Activated naive CD8-positive, alpha-beta T cell treated with anti-CD3 and anti-CD28 coated beads, Interleukin-2, amount 10 ng/mL, durations not matched to agents 7 days and 5 days (primary cell): ENCODE measurements at regions not wholly inside any gene's neighbourhood (a gene's known extent, or its start where the extent isn't known, plus 50 kb on each side); places are given as distances from the start of the nearest gene placed in this dataset.

Source experiments
- ATAC-seq: fragments of 150-1000 bp; cut with Tn5 transposase; one replicate; pipeline ENCODE4 v1.10.0; 2021; ENCODE audit warnings: low read depth, moderate library complexity
- POLR2A ChIA-PET: fragments of 350-600 bp; sonication (Branson Sonifier 250); formaldehyde crosslinking; loops from one replicate; lab custom pipeline; 2021; ENCODE audit warnings: antibody characterized with exemption; lab: Charles Lee
- DNase-seq: peaks from one replicate; pipeline ENCODE4 v3.0.0; 2021
- H3K27ac Mint-ChIP-seq: one replicate; pipeline ENCODE4 v1.8.0; 2022; ENCODE audit warnings: mild to moderate bottlenecking, mixed read lengths
- H3K27me3 Mint-ChIP-seq: one replicate; pipeline ENCODE4 v1.8.0; 2022; ENCODE audit warnings: mild to moderate bottlenecking, moderate library complexity, mixed read lengths
- H3K36me3 Mint-ChIP-seq: one replicate; pipeline ENCODE4 v1.8.0; 2021; ENCODE audit warnings: mild to moderate bottlenecking, mixed read lengths
- H3K4me1 Mint-ChIP-seq: one replicate; pipeline ENCODE4 v1.8.0; 2021; ENCODE audit warnings: mixed read lengths
- H3K4me3 Mint-ChIP-seq: one replicate; pipeline ENCODE4 v1.8.0; 2022; ENCODE audit warnings: mild to moderate bottlenecking, moderate library complexity, mixed read lengths
- H3K9me3 Mint-ChIP-seq: one replicate; pipeline ENCODE4 v1.8.0; 2021; ENCODE audit warnings: mixed read lengths

DNA sequence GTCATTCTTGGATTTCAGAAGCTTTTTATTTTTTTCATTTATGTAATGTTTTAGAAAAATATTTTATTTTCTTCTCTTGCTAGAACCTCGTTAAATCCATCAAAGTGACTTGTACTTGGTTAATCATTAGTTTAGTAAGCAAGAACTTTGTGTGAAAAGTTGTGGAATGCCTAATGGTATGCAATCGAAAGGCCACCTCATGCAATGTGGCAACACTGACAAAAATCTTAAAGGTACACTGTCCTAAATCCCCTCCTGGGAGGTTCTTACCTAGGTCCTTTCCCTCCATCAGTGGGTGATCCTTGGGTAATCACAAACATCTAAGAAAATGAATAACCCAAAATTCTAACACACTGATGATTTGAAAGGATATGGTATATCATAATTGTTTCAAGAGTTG, 304.2 kb downstream of the DNAH5 start:
- DNase-seq (no peak), ATAC-seq (no peak)
- Mint-ChIP-seq H3K27ac (no peak overlapping the region), H3K36me3 (no peaks in the 10 kb centered on the region), H3K4me1 (no peaks in the 10 kb centered on the region), H3K27me3 (no peaks in the 10 kb centered on the region), H3K9me3 (peaks cover 1% of the 10 kb centered on the region), H3K4me3 (no peak overlapping the region)
- POLR2A ChIA-PET, result no interaction called here

DNA sequence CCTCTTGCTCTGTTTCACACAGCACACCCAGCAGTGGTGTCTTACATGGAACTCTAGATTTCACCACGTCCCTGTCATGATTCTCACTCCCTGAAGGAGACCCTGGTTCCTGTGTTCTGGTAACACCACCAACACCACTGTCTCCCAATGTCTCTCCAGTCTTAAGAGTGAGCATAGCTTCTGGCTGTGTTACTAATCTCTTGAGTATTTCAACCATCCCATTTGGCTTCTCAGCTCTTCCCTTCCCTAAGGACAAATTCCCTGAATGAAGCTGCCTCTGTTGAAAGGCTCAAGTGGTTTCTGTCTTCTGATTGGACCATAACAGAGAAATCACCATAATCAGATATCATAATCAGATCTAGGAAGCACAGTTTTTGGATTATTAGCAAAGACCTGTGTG, 311.8 kb downstream of the DNAH5 start:
- Mint-ChIP-seq H3K27ac (no peak overlapping the region), H3K4me1 (no peaks in the 10 kb centered on the region), H3K9me3 (peaks cover 1% of the 10 kb centered on the region), H3K36me3 (no peaks in the 10 kb centered on the region), H3K27me3 (no peaks in the 10 kb centered on the region), H3K4me3 (no peak overlapping the region)
- POLR2A ChIA-PET, result no interaction called here
- no peak for ATAC-seq
- DNase-seq, result no peak

DNA sequence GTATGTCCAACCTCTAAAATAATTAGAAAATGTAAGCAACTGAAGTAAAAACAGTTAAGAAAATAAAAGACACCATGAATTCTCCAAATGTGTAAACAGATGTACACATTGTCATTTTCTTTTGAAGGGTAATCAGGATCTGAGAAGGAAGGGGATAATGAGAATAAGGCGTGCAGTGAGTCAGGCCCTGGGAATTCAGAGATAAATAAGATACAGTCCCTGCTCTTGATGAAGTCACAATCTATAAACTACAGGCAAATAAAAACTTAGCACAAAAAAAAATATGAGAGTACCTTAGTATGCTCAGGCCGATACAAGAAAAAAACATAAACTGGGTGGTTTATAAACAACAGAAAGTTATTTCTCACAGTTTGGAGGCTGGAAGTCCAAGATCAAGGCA, 315.3 kb downstream of the DNAH5 start:
- ATAC-seq, result no peak
- DNase-seq, result no peak
- no peaks in the 10 kb centered on the region for H3K36me3 Mint-ChIP-seq
- no peak overlapping the region for H3K27ac Mint-ChIP-seq
- no peak overlapping the region for H3K4me3 Mint-ChIP-seq
- no peaks in the 10 kb centered on the region for H3K4me1 Mint-ChIP-seq
- no peaks in the 10 kb centered on the region for H3K27me3 Mint-ChIP-seq
- POLR2A ChIA-PET, result no interaction called here
- H3K9me3 Mint-ChIP-seq, result peaks cover 3% of the 10 kb centered on the region

DNA sequence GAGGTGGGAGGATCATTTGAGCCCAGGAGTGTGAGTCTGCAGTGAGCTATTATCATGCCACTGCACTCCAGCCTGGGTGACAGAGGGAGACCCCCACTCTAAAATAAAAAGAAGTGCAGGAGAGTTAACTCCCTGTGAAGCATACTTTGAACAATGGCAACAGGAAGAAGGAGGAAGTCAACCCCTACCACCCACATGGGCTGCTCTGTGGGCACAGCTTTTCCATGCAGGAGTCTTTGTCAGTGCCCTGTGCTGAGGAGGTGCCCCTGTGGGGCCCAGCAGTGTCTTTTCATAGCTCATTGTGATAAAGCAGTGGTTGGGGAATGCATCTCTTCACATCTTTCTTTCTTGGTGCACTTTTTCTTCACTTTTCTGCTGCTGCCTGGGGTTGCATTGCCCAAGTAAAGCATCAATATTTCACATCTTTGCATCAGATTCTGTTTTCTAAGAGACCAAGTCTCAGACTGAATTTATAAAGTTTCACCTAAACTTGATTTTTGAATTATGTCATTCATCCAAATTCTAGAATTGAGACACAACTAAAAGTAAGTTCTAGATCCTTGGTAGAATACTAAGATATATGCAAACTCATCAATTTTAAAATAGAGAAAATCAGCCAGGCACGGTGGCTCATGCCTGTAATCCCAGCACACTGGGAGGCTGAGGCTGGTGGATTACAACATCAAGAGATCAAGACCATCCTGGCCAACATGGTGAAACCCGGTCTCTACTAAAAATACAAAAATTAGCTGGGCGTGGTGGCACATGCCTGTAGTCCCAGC, 316.6 kb downstream of the DNAH5 start:
- no peak for ATAC-seq
- H3K9me3 Mint-ChIP-seq, result peaks cover 3% of the 10 kb centered on the region
- H3K27ac Mint-ChIP-seq, result no peak overlapping the region
- no peaks in the 10 kb centered on the region for H3K4me1 Mint-ChIP-seq
- no peaks in the 10 kb centered on the region for H3K36me3 Mint-ChIP-seq
- POLR2A ChIA-PET, result no interaction called here
- DNase-seq, result no peak
- H3K4me3 Mint-ChIP-seq, result no peak overlapping the region
- H3K27me3 Mint-ChIP-seq, result no peaks in the 10 kb centered on the region

DNA sequence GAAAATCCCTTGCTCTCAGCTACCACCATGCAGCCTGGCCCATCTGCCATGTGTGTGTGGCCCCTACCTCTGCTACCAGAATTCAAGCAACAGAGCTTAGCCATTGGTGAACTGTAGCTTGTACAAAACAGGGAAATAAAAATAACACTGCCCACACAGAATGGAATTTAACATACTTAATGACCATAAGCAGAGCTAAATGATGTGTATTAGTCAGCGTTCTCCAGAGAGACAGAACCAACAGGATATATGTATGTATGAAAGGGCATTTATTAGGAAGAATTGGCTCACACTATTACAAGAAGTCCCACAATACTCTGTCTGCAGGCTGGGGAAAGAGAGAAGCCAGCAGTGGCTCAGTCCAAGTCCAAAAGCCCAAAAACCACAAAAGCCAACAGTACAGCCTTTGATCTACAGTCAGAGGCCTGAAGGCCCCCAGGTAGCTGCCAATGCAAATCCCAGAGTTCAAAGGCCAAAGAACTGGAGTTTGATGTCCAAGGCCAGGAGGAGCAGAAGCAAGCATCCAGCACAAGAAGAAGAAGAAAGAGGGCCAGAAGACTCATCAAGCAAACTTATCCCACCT, 318.8 kb downstream of the DNAH5 start:
- H3K4me1 Mint-ChIP-seq, result no peaks in the 10 kb centered on the region
- POLR2A ChIA-PET, result no interaction called here
- DNase-seq, result no peak
- no peak overlapping the region for H3K27ac Mint-ChIP-seq
- H3K9me3 Mint-ChIP-seq, result peaks cover 2% of the 10 kb centered on the region
- H3K4me3 Mint-ChIP-seq, result no peak overlapping the region
- no peak for ATAC-seq
- H3K27me3 Mint-ChIP-seq, result no peaks in the 10 kb centered on the region
- no peaks in the 10 kb centered on the region for H3K36me3 Mint-ChIP-seq

DNA sequence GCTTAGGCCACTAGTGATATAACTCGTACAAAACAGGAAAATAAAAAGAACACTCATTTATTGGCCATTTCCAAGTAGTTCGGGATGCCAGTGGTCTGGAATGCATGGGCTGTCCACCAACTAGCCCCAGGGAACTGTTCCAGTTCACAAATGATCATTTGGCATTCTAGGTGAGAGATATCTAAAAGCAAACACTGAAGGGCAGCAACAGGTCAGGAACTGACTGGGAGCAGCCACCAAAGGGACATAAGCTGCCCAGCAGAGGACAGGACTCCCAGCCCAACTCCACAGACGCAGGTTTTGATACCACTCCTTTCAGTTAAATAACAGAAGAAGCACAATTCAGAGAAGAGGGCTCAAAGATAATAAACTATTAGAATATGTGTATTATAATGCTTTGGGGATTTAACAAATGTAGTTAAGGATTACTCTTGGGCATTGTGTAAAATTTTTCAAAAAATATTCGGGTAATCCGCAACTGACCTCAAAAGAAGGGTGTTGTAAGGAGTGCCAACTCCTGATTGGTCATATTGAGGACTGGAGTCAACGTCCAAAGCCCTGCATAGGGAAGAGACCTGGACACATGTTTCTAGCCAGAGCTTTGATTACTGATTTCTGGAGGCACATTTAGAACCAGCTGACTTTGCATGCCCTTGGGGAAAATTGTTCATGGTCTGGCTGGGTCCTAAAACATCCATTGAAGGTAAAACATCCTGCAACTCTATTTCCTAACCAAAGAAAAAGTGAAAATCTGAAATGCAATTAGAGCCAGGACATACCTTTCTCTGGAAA, 320.0 kb downstream of the DNAH5 start:
- Mint-ChIP-seq H3K27me3 (no peaks in the 10 kb centered on the region), H3K4me3 (no peak overlapping the region), H3K36me3 (no peaks in the 10 kb centered on the region), H3K4me1 (no peaks in the 10 kb centered on the region), H3K9me3 (peaks cover 2% of the 10 kb centered on the region), H3K27ac (no peak overlapping the region)
- POLR2A ChIA-PET, result no interaction called here
- DNase-seq, result no peak
- no peak for ATAC-seq

DNA sequence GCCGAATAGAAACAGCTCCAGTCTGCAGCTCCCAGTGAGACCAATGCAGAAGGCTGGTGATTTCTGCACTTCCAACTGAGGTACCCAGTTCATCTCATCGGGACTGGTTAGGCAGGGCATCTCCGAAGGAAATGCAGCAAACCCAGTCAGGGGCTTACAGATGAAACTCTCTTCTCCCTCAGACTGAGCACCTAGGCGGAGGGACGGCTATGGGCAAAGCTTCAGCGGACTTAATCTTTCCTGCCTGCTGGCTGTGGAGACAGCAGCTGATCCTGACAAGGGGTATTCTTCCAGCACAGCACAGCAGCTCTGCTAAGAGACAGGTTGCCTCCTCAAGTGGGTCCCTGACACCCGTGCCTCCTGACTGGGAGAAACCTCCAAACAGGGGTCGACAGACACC, 330.9 kb downstream of the DNAH5 start:
- Mint-ChIP-seq H3K27ac (no peak overlapping the region), H3K27me3 (no peaks in the 10 kb centered on the region), H3K4me3 (no peak overlapping the region), H3K9me3 (peaks cover 4% of the 10 kb centered on the region), H3K36me3 (no peaks in the 10 kb centered on the region), H3K4me1 (no peaks in the 10 kb centered on the region)
- DNase-seq, result no peak
- POLR2A ChIA-PET, result no interaction called here
- no peak for ATAC-seq

DNA sequence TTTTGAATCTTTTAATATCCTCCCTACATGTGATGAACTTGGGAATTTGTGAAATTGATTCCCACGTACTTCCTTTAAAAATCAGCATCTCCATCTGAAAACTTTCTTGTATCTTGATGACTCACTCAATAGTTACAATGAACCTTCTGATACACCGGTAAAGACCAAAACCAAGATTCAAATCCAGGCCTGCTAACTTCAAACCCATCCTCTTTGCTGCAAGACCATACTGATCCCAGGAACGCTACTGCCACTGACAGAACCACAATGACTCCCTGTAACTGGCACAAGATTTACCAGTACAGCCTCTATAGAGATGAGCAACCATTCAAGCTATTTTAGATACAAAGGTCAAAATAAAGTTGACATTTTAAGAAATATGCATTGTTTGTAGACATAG, 332.9 kb downstream of the DNAH5 start:
- Mint-ChIP-seq H3K27ac (no peak overlapping the region), H3K4me1 (no peaks in the 10 kb centered on the region), H3K27me3 (no peaks in the 10 kb centered on the region), H3K4me3 (no peak overlapping the region), H3K36me3 (no peaks in the 10 kb centered on the region), H3K9me3 (peaks cover 4% of the 10 kb centered on the region)
- ATAC-seq (no peak), DNase-seq (no peak)
- POLR2A ChIA-PET, result no interaction called here

DNA sequence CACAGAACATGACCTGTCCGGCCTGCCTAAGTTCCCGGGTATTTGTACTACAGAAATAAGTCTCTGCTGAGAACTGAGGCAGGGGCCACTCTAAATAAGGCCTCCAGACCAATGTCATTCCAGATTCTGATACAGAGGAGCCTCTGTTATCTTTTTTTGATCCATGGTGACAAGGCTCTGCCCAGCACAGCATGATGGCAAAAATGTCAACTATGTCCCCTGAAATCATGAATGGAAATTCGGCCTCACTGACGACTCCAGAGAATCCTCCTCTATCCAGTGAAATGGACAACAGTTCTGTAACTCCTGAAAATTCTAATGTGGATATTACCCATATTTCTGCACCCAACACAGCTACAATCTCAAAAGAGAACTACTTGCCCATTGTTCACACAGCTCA, 335.0 kb downstream of the DNAH5 start:
- peaks cover 3% of the 10 kb centered on the region for H3K9me3 Mint-ChIP-seq
- POLR2A ChIA-PET, result no interaction called here
- H3K27me3 Mint-ChIP-seq, result no peaks in the 10 kb centered on the region
- no peaks in the 10 kb centered on the region for H3K4me1 Mint-ChIP-seq
- DNase-seq (no peak), ATAC-seq (no peak)
- H3K4me3 Mint-ChIP-seq, result no peak overlapping the region
- no peaks in the 10 kb centered on the region for H3K36me3 Mint-ChIP-seq
- H3K27ac Mint-ChIP-seq, result no peak overlapping the region

DNA sequence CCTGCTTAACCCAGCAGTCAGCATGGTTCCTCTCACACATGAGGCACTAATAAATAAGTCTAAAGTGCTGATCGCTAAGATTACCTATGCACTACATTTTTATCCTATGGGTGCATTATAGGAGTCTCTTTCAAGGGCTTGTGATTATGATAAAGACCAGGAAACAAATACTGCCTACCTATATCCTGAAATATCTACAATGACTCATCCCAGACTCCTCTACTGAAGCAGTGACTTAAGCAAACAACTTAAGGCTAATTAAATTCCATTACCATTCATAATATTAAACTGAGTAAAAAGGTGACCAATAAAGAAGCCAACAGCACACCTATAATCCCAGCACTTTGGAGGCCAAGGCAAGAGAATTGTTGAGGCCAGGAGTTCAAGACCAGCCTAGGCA, 338.4 kb downstream of the DNAH5 start:
- H3K27me3 Mint-ChIP-seq, result peaks cover 2% of the 10 kb centered on the region
- H3K4me1 Mint-ChIP-seq, result no peaks in the 10 kb centered on the region
- POLR2A ChIA-PET, result no interaction called here
- no peaks in the 10 kb centered on the region for H3K9me3 Mint-ChIP-seq
- H3K27ac Mint-ChIP-seq, result no peak overlapping the region
- no peak for DNase-seq
- ATAC-seq, result no peak
- H3K4me3 Mint-ChIP-seq, result no peak overlapping the region
- no peaks in the 10 kb centered on the region for H3K36me3 Mint-ChIP-seq

DNA sequence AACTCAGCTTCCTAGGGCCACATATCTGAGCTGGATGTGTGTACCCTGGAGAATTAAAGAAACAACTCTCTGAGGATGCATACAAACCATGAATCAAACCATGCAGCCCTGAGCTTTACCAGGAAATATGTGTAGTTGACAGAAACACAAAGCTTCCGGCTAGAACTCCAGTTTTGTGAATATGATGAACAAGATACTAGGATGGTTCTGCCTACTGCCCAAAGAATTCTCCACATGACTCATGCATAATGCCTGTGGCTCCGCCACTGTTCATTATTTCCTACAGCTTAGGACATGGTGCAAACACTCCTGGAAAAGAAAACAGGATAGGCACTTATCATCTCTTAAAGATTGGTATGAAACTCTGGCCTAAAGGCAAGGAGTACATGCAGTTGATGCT, 343.4 kb downstream of the DNAH5 start:
- H3K27ac Mint-ChIP-seq, result no peak overlapping the region
- H3K27me3 Mint-ChIP-seq, result peaks cover 2% of the 10 kb centered on the region
- POLR2A ChIA-PET, result no interaction called here
- H3K4me3 Mint-ChIP-seq, result no peak overlapping the region
- no peak for DNase-seq
- no peaks in the 10 kb centered on the region for H3K4me1 Mint-ChIP-seq
- no peaks in the 10 kb centered on the region for H3K36me3 Mint-ChIP-seq
- ATAC-seq, result no peak
- H3K9me3 Mint-ChIP-seq, result peaks cover 5% of the 10 kb centered on the region

DNA sequence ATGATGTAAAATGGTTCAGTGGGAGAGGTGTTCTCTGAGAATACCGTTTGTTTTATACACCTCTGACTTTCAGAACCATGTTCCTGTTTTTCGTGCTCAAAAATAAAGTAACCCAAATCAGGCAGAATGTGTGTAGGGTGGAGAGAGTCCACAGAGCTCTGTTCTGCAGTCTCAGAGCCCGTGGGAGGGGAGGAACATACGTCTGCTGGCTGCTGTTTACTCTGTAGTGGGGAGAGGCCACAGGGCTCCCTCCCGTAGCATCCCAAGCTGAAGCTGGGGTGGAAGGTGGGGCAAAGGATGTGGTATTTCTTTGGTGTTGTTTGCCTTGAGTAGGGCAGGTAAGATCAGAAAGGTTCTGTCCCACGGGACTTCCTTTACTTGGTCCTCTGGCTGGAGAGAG, 348.5 kb downstream of the DNAH5 start:
- Mint-ChIP-seq H3K4me1 (no peaks in the 10 kb centered on the region), H3K9me3 (peaks cover 5% of the 10 kb centered on the region), H3K36me3 (no peaks in the 10 kb centered on the region), H3K27me3 (no peaks in the 10 kb centered on the region), H3K4me3 (no peak overlapping the region), H3K27ac (no peak overlapping the region)
- ATAC-seq (no peak), DNase-seq (no peak)
- POLR2A ChIA-PET, result no interaction called here

DNA sequence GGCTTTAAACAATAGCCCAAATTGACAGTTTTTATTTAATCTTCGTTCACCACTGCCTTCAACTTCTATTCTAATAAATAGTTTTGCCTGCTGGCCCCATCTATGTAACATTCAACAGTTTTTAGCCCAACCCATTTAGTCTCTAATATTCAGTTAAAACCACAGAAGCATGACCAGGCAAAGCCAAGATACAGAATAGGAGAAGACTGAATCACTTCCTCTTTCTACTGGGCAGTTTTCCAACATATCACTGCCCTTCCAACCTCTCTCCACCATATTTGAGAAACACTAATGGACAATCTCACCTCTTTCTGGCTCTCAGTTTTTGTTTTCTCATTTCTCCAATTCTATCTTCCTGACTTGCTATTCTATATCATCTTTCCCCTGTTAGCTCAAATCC, 352.9 kb downstream of the DNAH5 start:
- Mint-ChIP-seq H3K27me3 (no peaks in the 10 kb centered on the region), H3K4me1 (no peaks in the 10 kb centered on the region), H3K4me3 (no peak overlapping the region), H3K36me3 (no peaks in the 10 kb centered on the region), H3K27ac (no peak overlapping the region), H3K9me3 (no peaks in the 10 kb centered on the region)
- DNase-seq (no peak), ATAC-seq (no peak)
- POLR2A ChIA-PET, result no interaction called here

DNA sequence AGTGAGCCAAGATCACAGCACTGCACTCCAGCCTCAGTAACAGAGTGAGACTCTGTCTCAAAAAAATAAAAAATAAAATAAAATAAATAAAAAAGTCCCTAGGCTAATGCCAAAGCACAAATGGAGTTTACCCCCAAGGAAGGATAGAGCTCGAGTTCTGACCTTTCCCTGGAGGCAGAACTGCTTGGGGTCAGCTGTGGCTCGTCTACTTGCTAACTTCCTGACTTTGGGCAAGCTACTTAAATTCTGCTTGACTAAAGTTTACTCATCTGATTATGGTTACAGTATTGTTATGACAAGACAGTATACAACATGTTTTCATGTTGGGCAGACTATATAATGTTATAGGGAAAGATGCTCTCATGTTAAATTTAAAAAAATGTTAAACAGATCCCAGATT, 359.2 kb downstream of the DNAH5 start:
- no peak overlapping the region for H3K27ac Mint-ChIP-seq
- ATAC-seq (no peak), DNase-seq (no peak)
- H3K27me3 Mint-ChIP-seq, result no peaks in the 10 kb centered on the region
- H3K9me3 Mint-ChIP-seq, result peaks cover 3% of the 10 kb centered on the region
- POLR2A ChIA-PET, result no interaction called here
- no peak overlapping the region for H3K4me3 Mint-ChIP-seq
- H3K36me3 Mint-ChIP-seq, result no peaks in the 10 kb centered on the region
- H3K4me1 Mint-ChIP-seq, result no peaks in the 10 kb centered on the region
